EH (cell line): ENCODE measurements at regions not wholly inside any gene's neighbourhood (a gene's known extent, or its start where the extent isn't known, plus 50 kb on each side); places are given as distances from the start of the nearest gene placed in this dataset.
"Not testable (repeated sequence)": the region's sequence is repeated elsewhere in the genome, so short reads cannot be mapped to it uniquely, and the experiment has no call there.

Experiments used
- DNase-seq: peaks from one replicate; pipeline ENCODE4 v3.0.0-alpha.2; 2015; ENCODE audit warnings: low read depth

DNA sequence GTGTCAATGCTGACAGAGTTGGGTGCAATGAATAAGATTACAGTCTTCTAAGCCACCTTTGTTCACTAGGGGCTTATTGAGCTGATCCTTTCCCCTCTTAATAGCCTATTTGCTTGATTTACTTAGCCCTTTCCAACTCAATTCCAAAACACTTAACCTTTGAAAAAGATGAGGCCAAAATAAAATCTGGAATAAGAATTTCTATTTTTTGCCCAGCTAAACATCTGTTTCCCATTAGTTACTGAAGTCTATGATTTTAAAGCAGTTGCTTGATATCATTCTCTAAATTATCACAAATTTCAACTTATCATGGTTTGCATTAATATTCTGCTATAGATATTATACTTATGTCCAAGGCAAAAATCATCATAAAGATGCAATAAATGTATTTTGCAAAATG lies 1272.0 kb upstream of the ACO1 start:
- no peak for DNase-seq

DNA sequence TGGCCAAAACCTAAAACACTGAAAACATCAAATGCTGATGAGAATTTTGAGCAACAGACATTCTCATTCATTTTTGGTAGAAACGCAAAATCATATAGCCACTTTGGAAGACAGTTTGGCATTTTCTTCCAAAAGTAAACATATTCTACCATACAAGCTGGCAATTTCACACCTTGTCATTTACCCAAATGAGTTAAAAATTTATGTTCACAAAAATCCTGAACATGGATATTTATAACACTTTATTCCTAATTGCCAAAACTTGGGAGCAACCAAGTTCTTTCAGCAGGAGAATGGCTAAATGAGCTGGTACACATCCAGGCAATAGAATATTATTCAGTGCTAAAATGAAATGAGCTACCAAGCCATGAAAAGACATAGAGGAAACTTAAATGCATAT lies 1270.1 kb upstream of the ACO1 start:
- no peak for DNase-seq

DNA sequence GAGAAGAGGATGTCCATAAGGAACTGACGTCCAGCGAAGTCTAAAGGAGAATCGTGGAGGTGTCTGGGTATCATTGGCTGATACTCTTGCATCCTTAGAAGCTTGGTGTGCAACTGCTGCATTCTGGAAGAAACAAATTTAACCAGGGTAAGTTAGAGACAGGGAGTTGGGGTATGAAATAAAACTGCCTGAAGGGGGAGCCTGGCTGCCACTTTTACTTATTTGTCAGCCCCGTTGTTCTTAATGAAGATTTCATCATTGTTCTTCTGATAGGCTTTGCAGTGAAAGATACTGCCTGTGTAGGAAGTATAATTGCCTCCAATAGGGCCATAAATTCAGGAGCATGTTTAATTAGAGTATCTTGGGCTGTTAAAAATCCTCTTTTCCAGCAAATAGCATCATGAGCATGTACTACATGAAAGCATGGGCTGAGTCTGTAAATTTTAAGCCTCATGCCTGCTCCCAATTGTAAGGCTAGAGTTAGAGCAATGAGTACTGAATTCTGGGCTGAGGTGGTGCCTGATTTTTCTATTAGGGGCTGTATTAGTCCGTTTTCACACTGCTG lies 1264.5 kb upstream of the ACO1 start:
- DNase-seq: no peak

DNA sequence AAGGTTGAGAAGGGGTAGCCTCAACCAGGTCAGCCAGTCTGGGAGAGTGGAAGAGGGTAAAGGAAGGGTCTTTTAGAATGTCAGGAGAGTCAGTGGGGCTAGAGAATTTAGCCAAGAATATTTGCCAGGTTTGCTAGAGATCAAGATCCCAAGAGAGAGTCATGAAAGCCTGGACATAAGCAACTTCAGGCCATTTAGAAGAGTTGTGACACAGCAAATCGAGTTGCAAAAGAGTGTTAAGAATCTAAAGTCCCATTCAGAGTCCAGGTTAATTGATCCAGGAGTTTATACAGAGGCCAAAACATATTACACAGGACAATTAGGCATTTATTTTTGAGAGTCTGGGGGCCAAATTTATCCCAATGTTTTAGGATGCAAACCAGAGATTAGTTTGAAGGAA lies 1260.1 kb upstream of the ACO1 start:
- DNase-seq: no peak

DNA sequence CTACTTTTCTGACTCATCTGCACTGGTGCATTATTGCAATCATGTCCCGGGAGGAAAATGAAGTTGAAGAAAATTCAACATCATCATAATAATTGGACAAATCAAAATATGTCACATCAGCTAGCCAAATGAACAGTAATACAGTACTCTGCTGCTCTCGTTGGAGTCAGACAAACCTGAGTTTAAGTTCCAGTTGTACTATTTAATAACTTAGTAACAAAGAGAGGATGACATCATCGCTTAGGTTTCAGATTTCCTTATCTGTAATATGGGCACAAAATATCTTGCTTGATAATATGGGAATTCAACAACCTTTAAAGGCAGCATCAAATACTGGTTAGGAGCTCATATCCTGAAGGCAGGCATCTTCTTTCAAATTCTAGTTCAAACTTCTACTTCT lies 1248.9 kb upstream of the ACO1 start:
- no peak for DNase-seq

DNA sequence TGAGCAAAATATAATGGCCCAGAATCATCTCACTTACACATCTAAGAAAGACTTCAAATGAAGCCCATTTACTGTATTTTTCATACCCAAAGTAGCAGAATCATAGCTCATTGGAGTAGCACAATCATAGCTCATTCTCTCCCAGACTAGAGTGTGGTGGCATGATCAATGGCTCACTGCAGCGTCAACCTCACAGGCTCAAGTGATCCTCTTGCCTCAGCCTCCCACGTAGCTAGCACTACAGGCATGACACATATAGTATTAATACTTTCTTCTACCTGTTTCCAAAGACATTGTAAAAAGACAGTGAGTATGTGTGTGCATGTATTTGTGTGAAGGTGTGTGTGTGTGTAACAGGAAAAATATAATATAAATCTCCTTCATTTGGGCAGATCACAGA lies 1247.9 kb upstream of the ACO1 start:
- no peak for DNase-seq

DNA sequence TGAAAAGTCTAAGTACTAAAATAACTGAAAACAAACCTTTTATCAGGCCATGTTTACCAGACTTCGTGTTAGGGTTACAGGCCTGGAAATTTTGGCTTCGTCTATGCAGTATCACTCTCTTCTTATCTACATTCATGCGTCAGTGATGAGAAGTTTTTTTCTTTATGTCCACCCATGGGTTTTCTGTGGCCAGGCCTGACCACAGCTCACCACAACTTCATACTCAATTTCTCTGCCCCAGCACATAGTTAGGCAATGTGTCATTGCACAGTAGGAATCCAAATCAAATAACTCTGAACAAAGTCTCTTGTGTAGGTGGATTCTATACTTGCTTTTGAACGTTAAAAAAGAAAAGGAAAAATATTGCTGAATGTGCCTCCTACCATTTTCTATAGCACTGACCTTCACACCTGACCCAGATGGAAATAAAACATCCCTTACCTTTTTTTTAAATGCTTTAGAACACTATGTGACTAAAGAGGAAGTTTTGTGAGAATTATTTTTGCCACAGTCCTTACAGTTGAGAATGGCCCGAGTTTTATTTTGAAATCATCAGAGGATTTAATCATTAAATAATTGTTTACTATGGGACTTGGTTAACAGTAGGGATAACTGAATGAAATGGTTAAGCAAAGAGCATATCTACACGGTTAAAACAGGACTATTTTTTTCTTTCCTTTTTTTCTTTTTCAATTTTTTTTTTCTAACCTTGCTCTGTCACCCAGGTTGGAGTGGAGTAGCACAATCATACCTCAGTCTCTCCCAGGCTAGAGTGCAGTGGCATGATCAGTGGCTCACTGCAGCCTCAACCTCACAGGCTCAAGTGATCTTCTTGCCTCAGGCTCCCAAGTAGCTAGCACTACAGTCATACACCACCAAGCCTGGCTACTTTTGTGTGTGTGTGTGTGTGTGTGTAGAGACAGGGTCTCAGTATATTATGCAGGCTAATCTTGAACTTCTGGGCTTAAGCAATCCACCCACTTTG lies 1247.0 kb upstream of the ACO1 start:
- no peak for DNase-seq

DNA sequence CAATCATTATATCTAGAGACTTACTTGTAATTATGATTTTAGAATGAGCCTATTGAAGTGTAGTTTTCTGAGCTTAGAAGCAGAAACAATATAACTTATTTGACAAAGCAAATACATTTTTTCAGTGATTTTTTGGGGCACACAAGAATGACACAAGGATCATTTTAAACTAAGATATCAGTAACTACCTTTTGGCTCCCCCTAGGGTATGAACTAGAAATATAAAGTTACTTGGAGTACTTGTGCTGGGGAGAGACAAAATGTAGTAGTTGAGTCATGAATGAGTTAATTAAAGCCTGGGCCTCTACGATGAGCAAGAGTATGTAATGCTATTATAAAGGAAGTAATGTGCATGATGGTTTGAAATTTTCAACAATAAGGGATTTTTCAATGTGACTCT lies 1244.1 kb upstream of the ACO1 start:
- DNase-seq: no peak

DNA sequence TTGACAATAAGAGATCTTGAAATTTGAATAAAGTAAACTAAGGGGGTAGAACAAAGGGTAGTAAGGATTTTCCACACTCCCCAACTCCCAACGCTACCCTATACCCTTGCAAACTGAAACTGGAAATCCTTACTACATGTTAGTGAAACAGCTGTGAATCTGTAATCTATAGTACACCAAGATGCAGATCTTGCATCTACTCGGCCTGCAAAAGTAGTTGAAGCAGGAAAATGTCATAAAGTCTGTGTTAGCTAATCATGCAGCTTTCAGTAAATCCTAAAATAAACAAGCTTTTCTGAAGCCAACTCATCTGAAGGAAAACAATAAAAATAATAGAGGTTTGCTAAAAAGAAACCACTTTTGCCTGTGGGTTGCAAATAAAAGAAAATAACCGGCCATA lies 1242.0 kb upstream of the ACO1 start:
- DNase-seq: no peak

DNA sequence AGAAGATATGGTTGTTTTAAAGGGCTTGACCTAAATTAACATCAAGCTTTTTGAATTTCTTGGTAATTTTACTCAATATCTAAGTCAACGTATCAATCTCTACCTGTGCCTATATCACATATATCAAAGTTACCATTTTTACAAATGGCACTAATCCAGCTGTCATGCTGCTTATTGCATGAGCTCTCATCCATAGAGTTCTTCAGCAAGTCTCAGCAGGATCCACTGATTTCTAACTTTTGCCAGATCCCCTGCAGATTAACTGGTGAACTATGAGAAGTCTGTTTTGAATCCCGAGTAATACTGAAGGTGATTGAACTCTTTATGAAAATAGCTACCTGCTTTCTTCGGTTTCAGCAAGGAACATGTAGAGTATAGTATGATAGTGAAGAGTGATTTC lies 1239.8 kb upstream of the ACO1 start:
- no peak for DNase-seq

DNA sequence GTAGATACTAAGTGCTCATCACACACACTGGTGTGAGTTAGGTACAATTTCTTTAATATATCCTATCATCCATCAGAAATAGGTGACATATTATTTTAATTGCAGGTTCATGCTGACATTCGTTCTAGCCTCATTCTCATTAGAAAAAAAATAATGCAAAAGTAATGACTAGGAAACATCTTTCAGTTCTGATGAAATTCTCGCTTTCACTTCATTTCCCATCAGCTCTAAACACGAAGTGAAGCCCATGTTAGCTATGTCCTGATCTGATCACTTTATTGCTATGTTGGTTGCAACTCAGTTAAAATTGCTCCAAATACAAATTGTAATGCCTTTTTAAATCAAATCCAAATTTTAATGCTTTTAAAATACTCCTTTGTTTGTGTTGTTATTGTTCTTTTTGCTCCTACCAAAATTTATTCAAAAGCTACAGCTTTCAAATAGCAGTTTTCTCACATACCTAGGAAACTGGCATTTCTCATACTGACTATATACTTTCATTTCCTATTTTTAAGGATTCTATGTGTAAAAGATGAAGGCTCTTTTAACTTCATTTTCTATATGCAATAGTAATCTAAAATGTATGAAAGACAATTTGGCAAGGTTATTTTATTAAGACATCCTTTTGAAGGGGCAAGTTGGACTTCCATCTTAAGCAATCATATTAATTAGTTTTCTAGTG lies 1237.8 kb upstream of the ACO1 start:
- no peak for DNase-seq

DNA sequence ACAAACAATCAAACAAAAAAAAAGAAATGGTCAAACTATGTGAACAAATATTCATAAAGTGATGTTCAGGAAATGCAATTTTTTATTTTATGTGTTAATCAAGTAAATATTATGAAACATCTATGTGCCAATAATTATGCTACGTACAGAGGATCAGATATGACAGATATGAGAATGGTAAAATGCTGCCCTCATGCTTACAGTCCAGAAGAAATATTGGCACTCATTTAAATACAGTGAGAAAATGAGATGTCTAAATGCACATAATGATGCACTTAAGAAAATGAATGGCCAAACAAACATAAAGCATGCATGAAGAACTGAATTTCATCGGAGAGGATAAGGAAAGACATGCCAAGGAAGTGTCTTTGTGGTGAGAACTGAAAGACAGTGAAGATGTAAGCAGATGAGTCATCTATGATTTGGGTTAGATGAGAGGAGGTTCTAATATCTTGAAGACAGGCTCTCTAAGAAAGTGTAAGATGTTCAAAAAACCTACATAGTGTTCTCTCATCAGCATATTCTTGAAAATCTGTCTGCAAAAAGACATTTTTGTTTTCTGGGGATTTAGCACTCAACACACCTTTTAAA lies 1231.1 kb upstream of the ACO1 start:
- DNase-seq: no peak

DNA sequence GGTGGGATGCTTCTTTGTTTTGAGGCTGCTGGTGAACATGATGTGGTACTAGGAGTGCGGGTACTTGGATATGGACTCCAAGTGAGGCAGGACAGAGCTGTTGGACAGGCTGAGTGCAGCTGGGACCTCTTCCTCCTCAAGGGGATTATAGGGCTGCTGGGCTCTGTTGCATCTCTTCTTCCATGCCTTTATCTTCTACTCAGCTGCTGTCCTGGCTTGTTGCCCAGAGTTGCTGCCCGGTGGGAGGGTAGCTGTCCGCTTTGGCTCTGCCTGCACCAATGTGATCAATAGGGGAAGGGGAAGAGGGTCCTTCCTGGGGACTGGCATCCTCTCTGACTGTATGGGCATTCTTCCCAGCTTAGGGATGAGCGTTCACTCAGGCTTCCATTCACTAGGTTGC lies 1217.9 kb upstream of the ACO1 start:
- no peak for DNase-seq

DNA sequence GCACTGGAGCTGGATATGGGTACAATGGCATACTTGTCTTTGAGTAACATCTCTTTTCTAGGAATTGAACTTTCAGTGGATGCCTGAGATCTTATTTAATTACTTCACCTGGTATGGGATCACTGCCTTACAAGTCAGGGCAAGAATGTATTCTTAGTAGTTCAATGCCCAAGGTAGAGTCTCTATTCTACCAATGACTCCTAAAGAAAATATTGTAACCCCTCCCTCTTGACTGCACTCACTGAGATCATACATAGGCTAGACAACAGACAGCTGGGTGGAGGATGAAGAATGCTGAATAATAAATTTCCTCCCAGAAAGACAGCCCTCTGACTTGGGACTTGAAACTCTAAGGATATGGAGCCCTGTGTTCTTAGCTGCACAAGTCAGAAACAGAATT lies 1216.3 kb upstream of the ACO1 start:
- no peak for DNase-seq

DNA sequence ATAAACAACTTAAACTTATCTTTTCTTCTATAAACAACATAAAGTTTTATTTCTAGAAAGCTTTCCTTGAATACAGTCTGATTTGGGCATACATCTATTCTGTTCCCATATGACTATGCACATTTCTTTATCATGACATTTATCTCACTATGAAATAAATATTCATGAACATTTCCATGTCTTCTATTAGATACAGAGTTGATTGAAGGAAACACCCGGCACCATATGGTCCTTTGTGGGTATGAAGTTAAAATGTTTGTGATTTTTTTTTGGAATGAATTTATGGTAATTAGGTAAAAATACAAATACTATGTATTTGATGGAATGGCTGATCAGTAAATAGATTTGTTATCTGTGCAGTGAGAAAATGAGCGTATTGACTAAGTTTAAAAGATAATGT lies 1209.8 kb upstream of the ACO1 start:
- no peak for DNase-seq

DNA sequence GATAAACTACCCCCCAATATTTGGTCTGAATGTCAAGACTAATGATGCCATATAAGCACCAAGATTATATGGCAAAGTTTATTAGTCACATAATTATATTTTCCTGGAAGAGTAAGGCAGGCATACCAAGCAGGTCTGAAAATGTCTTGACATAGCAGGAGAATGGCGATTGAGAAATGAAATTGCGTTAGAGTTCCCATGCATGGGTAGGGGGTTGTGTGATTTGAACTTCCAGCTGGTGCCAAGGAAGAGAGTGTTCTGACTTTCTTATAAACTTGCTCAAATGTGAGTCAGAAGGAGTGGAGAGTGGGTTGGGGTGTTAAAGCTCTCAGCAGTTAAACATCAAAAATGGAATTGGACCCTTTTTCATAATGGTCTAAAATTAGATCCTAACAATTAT lies 1200.6 kb upstream of the ACO1 start:
- no peak for DNase-seq

DNA sequence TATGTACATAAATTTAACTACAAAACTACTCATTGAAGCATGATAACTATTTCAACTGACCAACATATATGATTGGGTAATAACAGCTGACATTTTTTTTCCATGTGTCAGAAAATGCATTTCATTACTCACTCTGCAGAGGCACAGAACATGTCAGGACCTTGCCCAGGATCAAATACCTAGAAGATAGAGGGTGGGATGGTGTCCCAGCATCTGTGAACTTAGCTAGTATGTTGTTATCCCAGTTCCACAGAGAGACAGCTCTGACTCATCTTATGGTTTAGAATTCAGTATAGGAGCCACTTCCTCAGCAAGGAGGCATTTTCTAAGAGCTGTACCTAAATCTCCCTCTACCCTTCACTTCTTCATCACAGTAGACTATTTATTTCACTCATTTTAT lies 1198.6 kb upstream of the ACO1 start:
- DNase-seq: no peak

DNA sequence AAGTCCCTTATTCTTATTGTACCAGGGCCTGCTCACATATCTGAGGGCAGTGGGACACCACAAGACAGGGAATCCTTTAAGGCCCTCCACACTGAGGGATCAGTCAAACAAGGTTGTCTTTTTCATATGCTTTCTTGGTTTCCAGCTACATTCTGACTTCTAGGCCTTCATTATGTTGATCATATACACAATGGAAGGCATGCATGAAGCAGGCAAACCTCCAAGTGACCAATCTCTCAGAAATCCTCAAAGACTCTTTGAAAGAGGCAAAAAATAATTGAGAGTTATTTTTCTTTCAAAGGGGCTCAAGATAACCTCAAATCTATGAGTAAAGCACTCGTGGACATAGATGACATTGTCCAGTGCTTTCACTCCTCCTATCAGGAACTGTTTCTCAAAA lies 1195.9 kb upstream of the ACO1 start:
- no peak for DNase-seq

DNA sequence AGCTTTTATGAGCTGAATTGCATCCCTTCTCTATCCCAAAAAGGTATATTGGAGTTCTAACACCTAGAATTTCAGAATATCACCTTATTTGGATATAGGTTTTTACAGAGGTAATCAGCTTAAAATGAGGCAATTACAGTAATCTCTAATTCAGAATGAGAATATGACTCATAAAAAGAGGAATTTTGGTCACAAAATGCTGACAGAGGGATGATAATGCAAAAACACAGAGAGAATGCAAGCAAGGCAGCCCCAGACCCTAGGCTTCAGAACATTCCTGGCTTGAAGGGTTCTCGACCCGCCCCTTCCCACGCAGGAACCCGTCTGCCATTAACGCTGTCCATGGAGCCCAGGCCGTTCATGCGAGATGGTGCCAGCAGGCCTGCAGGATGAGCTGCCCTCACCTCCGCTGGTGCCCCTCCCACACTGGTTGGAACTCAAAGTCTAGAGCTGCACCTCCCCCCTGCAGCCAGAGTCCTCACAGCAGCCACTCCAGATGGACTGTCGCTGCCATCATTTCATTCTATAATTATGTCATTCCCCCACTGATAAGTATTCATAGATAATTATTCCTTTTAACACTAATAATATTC lies 1173.4 kb upstream of the ACO1 start:
- DNase-seq: no peak

DNA sequence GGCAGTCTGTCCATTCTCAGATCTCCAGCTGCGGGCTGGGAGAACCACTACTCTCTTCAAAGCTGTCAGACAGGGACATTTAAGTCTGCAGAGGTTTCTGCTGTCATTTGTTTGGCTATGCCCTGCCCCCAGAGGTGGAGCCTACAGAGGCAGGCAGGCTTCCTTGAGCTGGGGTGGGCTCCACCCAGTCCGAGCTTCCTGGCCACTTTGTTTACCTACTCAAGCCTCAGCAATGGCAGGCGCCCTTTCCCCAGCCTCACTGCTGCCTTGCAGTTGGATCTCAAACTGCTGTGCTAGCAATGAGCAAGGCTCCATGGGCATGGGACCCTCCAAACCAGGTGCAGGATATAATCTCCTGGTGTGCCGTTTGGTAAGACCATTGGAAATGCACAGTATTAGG lies 1154.5 kb upstream of the ACO1 start:
- not testable (repeated sequence) for DNase-seq

DNA sequence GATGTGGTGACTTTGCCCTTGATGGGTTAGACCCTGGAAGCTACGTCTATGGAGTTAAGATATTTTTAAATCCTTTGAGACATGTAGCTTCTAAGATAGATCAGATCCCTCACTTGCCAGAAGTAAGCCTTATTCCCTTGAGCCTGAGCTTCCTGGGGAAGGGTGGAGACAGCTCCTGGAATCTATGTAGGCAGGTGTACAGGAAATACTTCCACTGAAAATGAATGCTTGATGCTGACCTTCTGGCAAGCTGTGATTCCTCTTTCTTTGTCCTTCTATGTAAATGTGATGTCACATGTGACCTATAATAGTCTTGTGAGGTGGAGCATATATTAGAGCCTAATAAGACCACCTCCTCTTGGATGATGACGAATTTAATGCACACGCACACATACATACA lies 1152.0 kb upstream of the ACO1 start:
- no peak for DNase-seq

DNA sequence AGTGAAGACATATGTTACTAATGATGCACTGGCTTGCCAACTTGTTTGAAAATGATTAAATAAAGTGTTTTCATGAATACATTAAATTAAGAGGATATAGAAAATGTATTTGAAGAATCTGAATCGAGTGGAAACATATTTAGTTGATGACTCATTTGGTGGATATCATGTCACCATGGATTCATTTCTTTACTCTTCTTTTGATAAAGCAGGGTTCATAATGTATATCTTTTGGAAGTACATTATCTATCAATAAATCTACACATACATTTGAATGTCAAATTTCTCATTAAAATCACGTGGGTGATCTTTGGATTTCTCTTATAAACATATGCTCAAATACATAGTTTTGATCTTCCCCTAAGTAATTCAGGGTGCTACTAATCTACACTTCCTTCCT lies 1148.1 kb upstream of the ACO1 start:
- no peak for DNase-seq

DNA sequence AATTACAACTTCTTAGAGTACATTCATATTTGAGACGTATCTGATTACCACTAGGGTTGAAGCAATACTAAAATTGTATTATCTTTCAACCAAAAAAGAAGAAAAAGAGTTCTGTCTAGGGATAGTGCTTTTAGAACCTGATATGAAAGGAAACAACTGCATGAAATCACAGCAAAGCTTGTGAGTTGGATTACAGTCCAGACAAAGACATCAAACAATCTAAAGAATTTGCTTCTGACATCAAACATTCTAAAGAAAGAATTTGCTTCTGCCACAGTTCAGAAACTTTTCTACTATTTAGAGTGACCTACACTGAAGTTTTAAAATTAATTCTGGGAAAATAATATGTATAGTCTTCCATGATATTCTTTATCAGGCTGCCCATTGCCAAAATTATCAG lies 1141.1 kb upstream of the ACO1 start:
- DNase-seq: no peak
